ENCODE measurements at regions not wholly inside any gene's neighbourhood (a gene's known extent, or its start where the extent isn't known, plus 50 kb on each side); places are given as distances from the start of the nearest gene placed in this dataset.

- TF ChIP-seq CTCF (IDR thresholded peaks at IDR 0.05): no peak
- TF ChIP-seq POLR2AphosphoS5 (IDR thresholded peaks at IDR 0.05): no peak
Measured at GRCh38 chr2:173596244-173596643, 241.6 kb downstream of the CDCA7 start.
